PFSK-1 (cell line): ENCODE measurements at regions not wholly inside any gene's neighbourhood (a gene's known extent, or its start where the extent isn't known, plus 50 kb on each side); places are given as distances from the start of the nearest gene placed in this dataset.

Experiments used
- FOXP2 ChIP-seq: optimal IDR thresholded peaks from 2 replicates; pipeline ENCODE3; 2011; ENCODE audit warnings: borderline replicate concordance, control low read depth, inconsistent platforms; ENCODE audit not compliant: insufficient read depth; ENCODE audit errors: extremely low read length, extremely low read depth
- POLR2AphosphoS5 ChIP-seq: IDR thresholded peaks from 2 replicates; pipeline ENCODE4 v1.6.1; 2012; ENCODE audit warnings: low read depth, mild to moderate bottlenecking, control low read depth, low read length, moderate library complexity
- REST ChIP-seq, 2 experiments: IDR thresholded peaks; 2 replicates each; pipeline versions ENCODE4 v1.6.1 to v1.8.0; 2011 to 2012; ENCODE audit warnings: low read depth in 2 of 2, low read length in 2 of 2, control low read depth in 1 of 2, inconsistent platforms in 1 of 2, mild to moderate bottlenecking in 1 of 2, moderate library complexity in 1 of 2; ENCODE audit not compliant: insufficient read depth in 1 of 2
- SIN3A ChIP-seq: IDR thresholded peaks from 2 replicates; pipeline ENCODE4 v1.6.1; 2012; ENCODE audit warnings: mild to moderate bottlenecking, low read length, moderate library complexity, borderline replicate concordance; ENCODE audit not compliant: insufficient read depth
- TAF1 ChIP-seq: IDR thresholded peaks from 2 replicates; pipeline ENCODE4 v1.6.1; 2012; ENCODE audit warnings: low read length, control low read depth, borderline replicate concordance; ENCODE audit not compliant: insufficient read depth

- no peak for TF ChIP-seq TAF1
- no peak for TF ChIP-seq REST (IDR thresholded peaks at IDR 0.05; ENCODE audit: insufficient read depth in 1 of 2, low read depth in 2 of 2, low read length in 2 of 2)
- no peak for TF ChIP-seq SIN3A
- TF ChIP-seq POLR2AphosphoS5, result no peak
- no peak for TF ChIP-seq FOXP2
These were observed 91.3 kb upstream of the HMHB1 start for GRCh38 chr5:143720689-143721088.
